ENCODE measurements at regions not wholly inside any gene's neighbourhood (a gene's known extent, or its start where the extent isn't known, plus 50 kb on each side); places are given as distances from the start of the nearest gene placed in this dataset.

DNA sequence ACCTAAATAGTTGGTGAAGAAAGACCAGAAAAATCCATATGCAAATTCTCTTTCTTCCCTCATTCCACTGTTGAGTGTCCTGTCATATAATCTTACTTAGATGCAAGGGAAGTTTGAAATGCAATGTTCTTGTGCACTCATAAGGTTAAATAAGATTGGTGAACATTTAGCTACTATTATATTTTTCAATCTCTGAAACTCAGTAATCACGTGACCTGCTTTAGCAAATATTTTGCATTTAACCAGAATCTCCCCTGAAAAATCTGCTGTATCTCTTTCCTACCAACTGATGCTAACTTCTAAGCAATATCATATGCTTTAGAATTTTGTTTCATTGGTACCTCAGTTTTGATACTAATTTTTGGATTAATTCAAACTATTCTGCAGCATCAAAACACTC, 533.2 kb downstream of the RIT2 start:
- TF ChIP-seq POLR2AphosphoS5 (IDR thresholded peaks at IDR 0.05; ENCODE audit: low read depth, low read length), result no peak
- FAIRE-seq, result no peak

GRCh38 chr18:42583283-42583731, 532.2 kb downstream of the RIT2 start:
- TF ChIP-seq POLR2AphosphoS5 (IDR thresholded peaks at IDR 0.05; ENCODE audit: low read depth, low read length), result no peak
- no peak for TF ChIP-seq TAF1 (IDR thresholded peaks at IDR 0.05; ENCODE audit: borderline replicate concordance, low read depth, low read length)
- no peak for TF ChIP-seq POLR2A (IDR thresholded peaks at IDR 0.05; ENCODE audit: low read depth, low read length)
- FAIRE-seq (no peak), DNase-seq (ENCODE audit: insufficient read length) (no peak)

More for the DNA sequence above, 533.2 kb downstream of the RIT2 start:
- no peak for DNase-seq (ENCODE audit: insufficient read length)

DNA sequence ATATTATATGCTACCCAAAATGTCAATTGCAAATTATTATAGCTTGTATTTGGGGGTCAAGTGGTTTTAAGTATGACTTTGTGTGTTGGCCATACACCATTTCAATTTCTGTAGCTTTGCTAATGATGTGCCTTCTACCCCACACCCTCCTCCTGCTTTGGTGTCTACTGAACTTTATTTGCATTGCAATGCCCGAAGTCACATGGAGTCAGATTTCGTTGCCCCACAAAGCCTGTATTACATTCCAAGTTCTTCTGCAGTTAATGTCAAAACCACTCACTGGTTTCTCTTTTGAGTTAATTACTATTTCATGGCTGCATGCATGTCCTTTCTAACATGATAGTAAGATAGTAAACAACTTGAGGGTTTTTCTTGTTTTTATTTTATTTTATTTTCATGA, 528.9 kb downstream of the RIT2 start:
- FAIRE-seq (no peak), DNase-seq (ENCODE audit: insufficient read length) (no peak)
- TF ChIP-seq POLR2AphosphoS5 (IDR thresholded peaks at IDR 0.05; ENCODE audit: low read depth, low read length) (no peak), POLR2A (IDR thresholded peaks at IDR 0.05; ENCODE audit: low read depth, low read length) (no peak), TAF1 (IDR thresholded peaks at IDR 0.05; ENCODE audit: borderline replicate concordance, low read depth, low read length) (no peak)

DNA sequence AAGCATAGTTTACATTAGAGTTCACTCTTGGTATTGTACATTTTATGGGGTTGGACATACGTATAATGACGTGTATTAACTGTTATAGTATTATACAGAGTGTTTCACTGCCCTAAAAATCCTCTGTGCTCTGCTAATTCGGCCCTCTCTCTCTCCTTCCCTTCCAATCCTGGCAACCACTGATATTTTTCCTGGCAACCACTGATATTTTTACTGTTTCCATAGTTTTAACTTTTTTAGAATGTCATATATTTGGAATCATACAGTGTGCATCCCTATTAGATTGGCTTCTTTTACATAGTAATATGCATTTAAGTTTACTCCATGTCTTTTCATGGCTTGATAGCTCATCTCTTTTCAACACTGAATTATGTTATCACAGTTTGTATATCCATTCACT, 526.7 kb downstream of the RIT2 start:
- DNase-seq (ENCODE audit: insufficient read length) (no peak), FAIRE-seq (no peak)
- TF ChIP-seq POLR2AphosphoS5 (IDR thresholded peaks at IDR 0.05; ENCODE audit: low read depth, low read length), result no peak
- TF ChIP-seq POLR2A (IDR thresholded peaks at IDR 0.05; ENCODE audit: low read depth, low read length), result no peak

GRCh38 chr18:42604820-42605219, 510.7 kb downstream of the RIT2 start:
- FAIRE-seq, result no peak
- TF ChIP-seq POLR2A (IDR thresholded peaks at IDR 0.05; ENCODE audit: low read depth, low read length), result no peak
- TF ChIP-seq POLR2AphosphoS5 (IDR thresholded peaks at IDR 0.05; ENCODE audit: low read depth, low read length), result no peak
- no peak for TF ChIP-seq TAF1 (IDR thresholded peaks at IDR 0.05; ENCODE audit: borderline replicate concordance, low read depth, low read length)

GRCh38 chr18:42606886-42607495, 508.5 kb downstream of the RIT2 start:
- TF ChIP-seq POLR2A (IDR thresholded peaks at IDR 0.05; ENCODE audit: low read depth, low read length), result no peak
- TF ChIP-seq TAF1 (IDR thresholded peaks at IDR 0.05; ENCODE audit: borderline replicate concordance, low read depth, low read length), result no peak
- no peak for TF ChIP-seq POLR2AphosphoS5 (IDR thresholded peaks at IDR 0.05; ENCODE audit: low read depth, low read length)
- no peak for FAIRE-seq
- no peak for DNase-seq (ENCODE audit: insufficient read length)

More at GRCh38 chr18:42604820-42605219, 510.7 kb downstream of the RIT2 start:
- DNase-seq (ENCODE audit: insufficient read length), result no peak

DNA sequence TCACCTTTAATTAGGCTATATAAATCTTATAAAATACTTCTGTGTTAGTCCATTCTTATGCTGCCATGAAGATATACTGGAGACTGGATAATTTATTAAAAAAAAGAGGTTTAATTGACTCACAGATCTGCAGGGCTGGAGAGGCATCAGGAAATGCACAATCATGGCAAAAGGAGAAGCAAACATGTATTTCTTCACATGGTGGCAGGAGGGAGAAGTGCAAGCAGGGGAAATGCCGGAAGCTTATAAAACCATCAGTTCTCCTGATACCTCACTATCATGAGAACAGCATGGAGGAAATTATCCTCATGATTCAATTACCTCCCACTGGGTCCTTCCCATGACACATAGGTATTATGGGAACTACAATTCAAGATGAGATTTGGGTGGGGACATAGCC, 504.4 kb downstream of the RIT2 start:
- DNase-seq (ENCODE audit: insufficient read length) (no peak), FAIRE-seq (no peak)
- TF ChIP-seq POLR2A (IDR thresholded peaks at IDR 0.05; ENCODE audit: low read depth, low read length) (no peak), TAF1 (IDR thresholded peaks at IDR 0.05; ENCODE audit: borderline replicate concordance, low read depth, low read length) (no peak), POLR2AphosphoS5 (IDR thresholded peaks at IDR 0.05; ENCODE audit: low read depth, low read length) (no peak)

- no peak for DNase-seq (ENCODE audit: insufficient read length)
- FAIRE-seq, result no peak
- TF ChIP-seq TAF1 (IDR thresholded peaks at IDR 0.05; ENCODE audit: borderline replicate concordance, low read depth, low read length) (no peak), POLR2AphosphoS5 (IDR thresholded peaks at IDR 0.05; ENCODE audit: low read depth, low read length) (no peak), POLR2A (IDR thresholded peaks at IDR 0.05; ENCODE audit: low read depth, low read length) (no peak)
These were observed 500.7 kb downstream of the RIT2 start for GRCh38 chr18:42614619-42615293.

DNA sequence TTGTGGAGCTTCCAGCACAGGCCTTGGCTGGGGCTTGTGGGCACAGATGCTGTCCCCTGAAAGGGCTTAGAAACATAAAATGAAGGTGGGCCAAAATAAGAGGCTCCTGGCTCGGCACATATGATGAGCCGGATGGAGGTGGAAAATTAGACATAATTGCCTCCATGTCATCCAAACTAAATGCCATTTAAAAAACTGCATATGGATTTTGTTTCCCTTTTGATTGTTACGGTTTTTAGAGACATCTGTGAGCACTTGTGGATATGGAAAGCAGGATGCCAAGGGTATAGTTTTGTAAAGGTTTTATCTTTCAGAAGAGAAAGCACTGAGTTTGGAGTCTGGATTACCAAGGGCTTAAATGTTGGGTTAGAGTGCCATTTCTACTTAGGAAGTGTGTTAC, 498.3 kb downstream of the RIT2 start:
- TF ChIP-seq POLR2AphosphoS5 (IDR thresholded peaks at IDR 0.05; ENCODE audit: low read depth, low read length), result no peak
- FAIRE-seq (no peak), DNase-seq (ENCODE audit: insufficient read length) (no peak)

- no peak for DNase-seq (ENCODE audit: insufficient read length)
- no peak for TF ChIP-seq POLR2A (IDR thresholded peaks at IDR 0.05; ENCODE audit: low read depth, low read length)
- no peak for FAIRE-seq
These were observed 495.7 kb downstream of the RIT2 start for GRCh38 chr18:42619771-42620170.

DNA sequence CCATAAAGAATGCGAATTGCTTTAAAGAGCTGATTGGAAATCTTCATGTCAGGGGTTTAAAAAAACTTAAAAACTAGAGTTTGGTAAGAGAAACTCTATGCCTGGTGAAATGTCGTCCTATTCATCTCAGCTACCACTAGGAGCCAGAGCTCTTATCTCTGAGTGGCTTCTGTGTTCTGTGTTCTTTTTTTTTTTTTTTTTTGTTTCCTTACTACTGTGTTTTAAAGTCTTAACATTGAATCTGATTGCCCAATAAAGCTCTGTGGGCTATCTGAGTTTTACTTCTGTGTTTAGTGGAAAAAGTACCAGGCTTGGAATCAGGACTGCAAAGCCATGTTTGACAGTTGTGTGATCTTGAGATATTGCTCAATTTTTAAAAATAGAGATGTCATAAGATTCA, 494.8 kb downstream of the RIT2 start:
- DNase-seq (ENCODE audit: insufficient read length) (no peak), FAIRE-seq (no peak)
- TF ChIP-seq POLR2AphosphoS5 (IDR thresholded peaks at IDR 0.05; ENCODE audit: low read depth, low read length), result no peak
- TF ChIP-seq TAF1 (IDR thresholded peaks at IDR 0.05; ENCODE audit: borderline replicate concordance, low read depth, low read length), result no peak
- TF ChIP-seq POLR2A (IDR thresholded peaks at IDR 0.05; ENCODE audit: low read depth, low read length), result no peak

- FAIRE-seq (no peak), DNase-seq (ENCODE audit: insufficient read length) (no peak)
- TF ChIP-seq POLR2AphosphoS5 (IDR thresholded peaks at IDR 0.05; ENCODE audit: low read depth, low read length) (no peak), TAF1 (IDR thresholded peaks at IDR 0.05; ENCODE audit: borderline replicate concordance, low read depth, low read length) (no peak), POLR2A (IDR thresholded peaks at IDR 0.05; ENCODE audit: low read depth, low read length) (no peak)
These were observed 491.6 kb downstream of the RIT2 start for GRCh38 chr18:42623935-42624334.

DNA sequence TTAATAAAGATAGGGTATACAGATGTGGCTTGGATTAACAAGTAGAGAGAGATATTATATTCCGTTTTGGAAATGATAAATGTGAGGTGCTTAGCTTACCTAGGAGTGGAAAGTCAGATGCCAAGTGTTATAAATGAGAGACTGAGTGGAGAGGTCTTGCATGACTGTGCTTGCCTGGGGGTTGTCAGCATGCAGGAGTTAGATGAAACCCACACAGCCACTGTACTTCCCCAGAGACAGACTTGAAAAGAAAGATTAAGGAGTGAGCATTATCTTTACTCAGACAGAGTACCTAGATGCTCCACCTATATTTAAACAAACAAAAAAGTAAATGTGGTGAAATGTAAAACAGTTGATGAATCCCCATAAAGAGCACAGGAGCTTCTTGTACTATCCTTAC, 482.7 kb downstream of the RIT2 start:
- FAIRE-seq (no peak), DNase-seq (ENCODE audit: insufficient read length) (no peak)
- TF ChIP-seq TAF1 (IDR thresholded peaks at IDR 0.05; ENCODE audit: borderline replicate concordance, low read depth, low read length) (no peak), POLR2A (IDR thresholded peaks at IDR 0.05; ENCODE audit: low read depth, low read length) (no peak), POLR2AphosphoS5 (IDR thresholded peaks at IDR 0.05; ENCODE audit: low read depth, low read length) (no peak)

Measured in GM12892 (cell line).